Stimulated activated CD4-positive, alpha-beta T cell treated with anti-CD3 and anti-CD28 coated beads, Interleukin-1b, Interleukin-23, amount 100 ng/mL, for 1 hour (primary cell): ENCODE measurements at regions not wholly inside any gene's neighbourhood (a gene's known extent, or its start where the extent isn't known, plus 50 kb on each side); places are given as distances from the start of the nearest gene placed in this dataset.

Source experiments
- DNase-seq, 2 donors: peaks; one replicate each; pipeline ENCODE4 v3.0.0-alpha.2; 2020; ENCODE audit warnings: low read depth in 2 of 2

GRCh38 chr4:151940291-151940690 lies 179.5 kb upstream of the GATB start:
- no peak for DNase-seq

- no peak for DNase-seq
Observed at GRCh38 chr4:151939670-151940069, 178.9 kb upstream of the GATB start.

DNA sequence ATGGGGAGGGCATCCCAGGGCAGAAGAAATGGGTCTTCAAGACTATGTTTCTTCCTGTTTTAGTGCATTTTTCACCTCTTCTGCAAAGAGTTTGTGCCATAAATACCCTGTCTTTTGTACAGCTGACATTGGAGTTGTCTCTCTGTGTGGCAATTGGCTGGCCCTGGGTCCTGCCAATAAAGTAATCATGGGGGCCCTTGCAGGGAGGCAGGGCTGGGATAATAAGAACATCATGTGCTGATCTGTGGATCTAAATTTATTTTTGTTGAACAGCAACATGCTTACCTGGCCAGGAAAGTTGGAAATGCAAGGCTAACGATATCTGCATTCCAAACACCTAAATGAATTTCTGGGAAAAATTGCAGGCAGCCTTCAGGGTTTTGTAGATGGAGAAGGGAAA lies 174.6 kb upstream of the GATB start:
- DNase-seq = no peak

- no peak for DNase-seq
Observed at GRCh38 chr4:151934766-151935165, 174.0 kb upstream of the GATB start.

DNA sequence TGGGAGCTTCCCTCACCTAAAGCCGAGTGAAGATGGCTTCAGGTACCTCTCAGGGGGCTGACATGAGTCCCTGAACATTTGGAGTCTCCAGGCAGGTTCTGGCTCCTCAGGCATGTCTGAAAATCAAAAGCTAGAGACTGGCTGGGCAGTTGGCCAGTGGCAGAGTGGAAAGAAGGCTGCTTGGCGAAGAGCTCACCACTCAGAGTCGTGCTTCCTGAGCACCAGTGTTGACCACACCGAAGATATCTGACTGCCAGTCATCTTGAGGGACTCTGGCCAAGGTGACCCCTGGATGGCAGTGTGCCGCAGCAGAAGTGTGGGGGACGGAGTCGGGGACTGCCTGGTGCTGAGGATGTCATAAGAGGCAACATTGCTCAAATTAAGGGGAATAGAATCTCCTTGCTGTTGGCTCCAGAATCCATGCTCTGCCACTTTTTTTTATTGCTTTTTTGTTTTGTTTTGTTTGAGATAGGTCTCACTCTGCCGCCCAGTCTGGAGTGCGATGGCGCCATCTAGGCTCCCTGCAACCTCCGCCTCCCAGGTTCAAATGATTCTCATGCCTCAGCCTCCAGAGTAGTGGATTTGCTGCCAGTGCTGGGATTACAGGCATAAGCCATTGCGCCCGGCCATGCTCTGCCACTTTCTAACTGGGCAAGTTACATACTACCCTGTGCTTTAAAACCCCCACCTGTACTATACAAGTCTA lies 172.5 kb upstream of the GATB start:
- no peak for DNase-seq

DNA sequence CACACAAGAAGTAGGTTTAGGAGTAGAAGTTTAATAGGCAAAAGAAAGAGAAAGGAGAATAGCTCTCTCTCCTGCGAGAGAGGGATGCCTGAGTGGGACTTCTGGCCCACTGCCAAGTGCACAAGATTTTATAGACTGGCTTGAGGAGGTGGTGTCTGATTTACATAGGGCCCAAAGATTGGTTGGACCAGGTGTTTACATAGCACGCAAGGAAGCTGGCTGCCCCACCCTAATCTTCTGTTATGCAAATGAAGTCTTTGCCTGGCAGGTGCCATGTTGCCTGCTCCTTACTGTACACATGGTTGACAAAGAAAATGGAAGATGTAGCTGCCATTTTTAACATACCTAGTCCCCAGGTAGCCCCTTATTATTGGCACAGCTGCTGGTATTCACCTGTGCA lies 170.8 kb upstream of the GATB start:
- no peak for DNase-seq

DNA sequence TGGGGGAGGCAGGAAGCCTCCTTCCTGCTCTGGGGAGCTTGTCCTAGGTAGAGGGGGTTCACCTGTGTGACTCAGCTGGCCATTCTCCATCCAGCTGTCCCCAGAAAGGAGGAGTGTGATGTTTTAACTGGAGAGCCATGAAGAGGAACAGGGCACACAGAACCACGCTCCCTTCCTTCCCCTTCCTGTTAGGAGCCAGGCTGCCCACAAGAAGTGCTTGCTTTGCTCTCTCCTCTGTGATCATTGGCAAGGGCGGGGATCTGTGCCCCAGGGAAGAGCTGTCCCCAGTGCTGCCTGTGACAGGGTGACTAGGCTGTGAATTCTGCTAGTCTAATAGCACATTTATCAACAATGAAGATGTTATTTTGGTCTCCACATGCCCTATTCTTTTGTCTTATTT lies 169.6 kb upstream of the GATB start:
- DNase-seq = no peak

- DNase-seq = no peak
Observed at GRCh38 chr4:151928112-151928511, 167.3 kb upstream of the GATB start.

DNA sequence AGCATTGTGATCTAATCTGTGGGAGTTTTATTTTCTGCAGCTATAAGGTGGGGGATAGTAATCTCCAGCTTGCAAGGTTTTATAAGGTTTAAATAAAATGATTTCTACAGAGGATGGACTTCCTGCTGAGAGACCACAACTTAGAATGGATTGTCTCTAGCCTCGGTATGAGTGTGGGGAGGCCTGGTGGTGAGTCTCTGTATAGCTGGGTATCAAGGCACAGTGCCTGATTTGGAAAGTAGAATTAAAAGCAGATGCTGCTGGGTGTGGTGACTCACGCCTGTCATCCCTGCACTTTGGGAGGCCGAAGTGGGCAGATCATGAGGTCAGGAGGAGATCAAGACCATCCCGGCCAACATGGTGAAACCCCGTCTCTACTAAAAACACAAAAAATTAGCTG lies 162.0 kb upstream of the GATB start:
- no peak for DNase-seq

- no peak for DNase-seq
Observed at GRCh38 chr4:151922306-151922705, 161.5 kb upstream of the GATB start.

GRCh38 chr4:151921811-151922210 lies 161.0 kb upstream of the GATB start:
- DNase-seq = no peak

GRCh38 chr4:151921386-151921785 lies 160.6 kb upstream of the GATB start:
- DNase-seq = no peak

- no peak for DNase-seq
Observed at GRCh38 chr4:151917145-151917734, 156.4 kb upstream of the GATB start.

GRCh38 chr4:151912632-151913031 lies 151.8 kb upstream of the GATB start:
- DNase-seq = no peak

DNA sequence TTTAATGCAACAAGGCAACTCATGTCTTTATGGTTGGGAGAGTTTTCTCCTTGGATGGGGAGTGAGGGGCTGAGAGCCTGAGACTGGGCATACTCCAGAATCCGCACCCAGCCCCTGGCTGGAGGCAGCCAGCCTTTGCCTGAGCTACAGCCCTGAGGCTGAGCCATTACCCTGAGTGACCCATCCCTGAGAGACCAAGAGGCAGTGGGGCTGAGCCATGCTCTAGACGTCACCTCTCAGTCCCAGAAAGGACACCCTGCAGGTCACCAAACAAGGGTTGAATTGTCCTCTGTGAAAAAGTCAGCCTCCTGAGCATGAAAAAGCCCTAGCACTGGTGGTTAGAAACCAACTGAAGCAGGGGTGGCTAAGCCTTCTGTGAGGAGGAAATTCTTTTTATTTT lies 151.2 kb upstream of the GATB start:
- DNase-seq = no peak

DNA sequence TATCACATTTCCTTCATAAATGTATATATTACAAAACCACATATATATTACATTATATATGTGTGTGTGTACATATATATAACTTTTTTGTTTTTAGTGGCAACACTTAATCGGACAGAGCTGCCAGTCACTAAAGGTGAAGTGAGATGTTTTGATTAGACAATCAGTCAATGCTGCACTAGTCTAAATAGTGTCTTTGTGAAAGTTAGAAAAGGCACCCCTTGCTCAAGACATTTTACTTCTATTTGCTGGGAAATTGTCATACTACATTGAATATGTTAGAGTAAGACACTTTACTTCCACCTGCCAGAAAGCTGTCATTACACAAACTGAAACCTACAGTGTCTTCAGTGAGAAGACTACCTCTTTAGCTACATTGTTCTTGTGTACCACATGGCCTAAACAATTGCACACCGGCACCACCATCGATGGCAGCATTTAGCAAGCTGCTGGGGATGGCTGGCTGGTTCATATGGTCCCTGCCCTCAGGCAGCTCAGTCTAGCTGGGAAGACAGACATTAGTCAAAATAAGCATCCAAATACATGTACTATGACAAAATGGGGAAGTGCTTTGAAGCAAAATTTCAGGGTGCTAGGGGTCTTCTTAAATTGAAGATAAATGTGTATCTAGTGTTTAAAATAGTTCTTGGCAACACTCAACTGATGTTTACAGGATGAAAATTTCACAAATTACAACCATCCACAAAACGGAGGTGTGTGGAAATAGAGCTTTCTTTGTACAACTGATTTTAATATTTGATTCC lies 148.1 kb upstream of the GATB start:
- no peak for DNase-seq

GRCh38 chr4:151908201-151908600 lies 147.4 kb upstream of the GATB start:
- DNase-seq = no peak

GRCh38 chr4:151906438-151906837 lies 145.6 kb upstream of the GATB start:
- no peak for DNase-seq

GRCh38 chr4:151905197-151905596 lies 144.4 kb upstream of the GATB start:
- no peak for DNase-seq

- DNase-seq = no peak
Observed at GRCh38 chr4:151901631-151902030, 140.8 kb upstream of the GATB start.

DNA sequence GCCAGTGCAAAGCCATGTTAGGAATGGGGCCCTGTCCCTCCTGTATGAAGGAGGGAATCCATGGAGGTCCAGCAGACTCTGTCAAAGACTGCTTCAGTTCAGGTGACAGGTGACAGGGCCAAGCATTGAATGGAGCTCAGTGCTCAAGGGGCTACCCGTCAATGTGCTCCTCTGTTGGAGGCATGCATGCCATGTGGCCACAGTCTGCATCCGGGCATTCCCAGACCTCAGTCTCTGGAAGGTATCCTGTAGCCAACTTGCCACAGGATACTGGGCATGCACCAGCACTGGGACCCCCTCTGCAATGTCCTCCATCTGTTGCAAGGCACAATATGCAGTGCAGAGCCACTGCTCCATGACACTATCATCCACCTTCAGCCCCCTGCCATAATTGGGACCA lies 136.1 kb upstream of the GATB start:
- no peak for DNase-seq

DNA sequence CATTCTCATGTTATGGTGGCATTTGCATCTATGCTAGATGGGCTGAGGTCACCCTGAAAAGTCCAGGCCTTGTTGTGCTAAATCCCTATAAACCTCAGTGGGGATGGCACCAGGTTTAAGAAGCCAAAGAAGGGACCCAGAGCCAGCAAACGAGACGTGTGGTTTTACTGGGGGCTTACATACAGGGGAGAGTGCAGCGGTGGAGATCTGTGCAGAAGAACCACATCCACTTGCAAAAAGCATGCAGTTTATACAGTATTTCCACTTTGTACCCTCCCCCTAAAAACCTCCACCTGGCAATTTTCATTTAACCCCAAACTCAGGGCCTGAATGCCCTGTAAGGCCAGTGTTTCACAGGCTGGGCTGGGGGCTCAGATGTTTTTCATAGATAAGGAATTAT lies 134.9 kb upstream of the GATB start:
- no peak for DNase-seq

DNA sequence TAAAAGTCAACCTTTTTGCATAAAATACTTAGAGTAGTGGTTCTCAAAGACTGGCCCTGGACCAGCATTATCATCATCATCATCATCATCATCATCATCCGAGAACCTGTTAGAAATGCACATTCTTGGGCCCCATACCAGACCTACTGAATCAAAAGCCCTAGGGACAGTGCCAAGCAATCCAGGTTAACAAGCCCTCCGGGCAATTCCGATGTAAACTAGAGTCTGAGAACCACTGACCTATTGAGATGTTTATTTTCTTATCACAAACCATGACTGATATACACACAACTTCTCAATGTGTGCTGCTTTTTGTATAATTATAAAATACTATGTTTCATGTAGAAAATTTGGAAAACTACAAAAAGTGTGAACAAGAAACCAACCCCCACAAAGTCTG lies 133.4 kb upstream of the GATB start:
- DNase-seq = no peak
